Mucosa of descending colon (tissue), 3 donors: ENCODE measurements at regions not wholly inside any gene's neighbourhood (a gene's known extent, or its start where the extent isn't known, plus 50 kb on each side); places are given as distances from the start of the nearest gene placed in this dataset.

Experiments used
- ATAC-seq: fragments of 200-7000 bp; cut with Tn5 transposase; one replicate; pipeline ENCODE4 v1.9.1; 2020; ENCODE audit warnings: mild to moderate bottlenecking, moderate library complexity
- DNase-seq, 3 donors: peaks; one replicate each; pipeline ENCODE4 v3.0.0-alpha.2; 2020
- H3K36me3 ChIP-seq: fragments of 200-600 bp; one replicate; pipeline ENCODE4 v1.8.0; 2021; ENCODE audit warnings: low read depth, mild to moderate bottlenecking
- H3K4me1 ChIP-seq: fragments of 200-600 bp; one replicate; pipeline ENCODE4 v1.8.0; 2021; ENCODE audit warnings: low read depth, mild to moderate bottlenecking
- H3K4me3 ChIP-seq: fragments of 200-600 bp; one replicate; pipeline ENCODE4 v1.8.0; 2021; ENCODE audit warnings: mild to moderate bottlenecking
- H3K9me3 ChIP-seq: fragments of 200-600 bp; one replicate; pipeline ENCODE4 v1.8.0; 2021; ENCODE audit warnings: mild to moderate bottlenecking
- CTCF ChIP-seq: fragments of 200-600 bp; IDR thresholded peaks from one replicate; pipeline ENCODE4 v1.8.0; 2022; ENCODE audit warnings: antibody characterized with exemption, mild to moderate bottlenecking
- intact Hi-C, 2 donors: fragments of 100-400 bp; cut with DNase I in 1 of 2; cut with micrococcal nuclease in 1 of 2; formaldehyde crosslinking; loops; one replicate each; pipeline versions ENCODE4 v1.11.0 to v1.11.1; 2022; cut with DNase I, micrococcal nuclease
- donor health status: DM: no; HTN: no; CAD: no; lungs with moderate emphysema.
- donor health status: DM: no; HTN: no; CAD: no.
- donor health status: DM: no; HTN: yes; CAD: no.

GRCh38 chr1:22295396-22295795, 152.5 kb upstream of the WNT4 start:
- no peak for ATAC-seq
- intact Hi-C loops, result no loop called here

GRCh38 chr1:22295856-22296255, 153.0 kb upstream of the WNT4 start:
- Histone ChIP-seq H3K36me3 (no peaks in the 10 kb centered on the region), H3K4me3 (no peak overlapping the region), H3K4me1 (no peaks in the 10 kb centered on the region), H3K9me3 (no peaks in the 10 kb centered on the region)
- intact Hi-C loops, result no loop called here
- TF ChIP-seq CTCF, result no peak
- DNase-seq (no peak), ATAC-seq (no peak)

More at GRCh38 chr1:22295396-22295795, 152.5 kb upstream of the WNT4 start:
- Histone ChIP-seq H3K9me3 (no peaks in the 10 kb centered on the region), H3K4me1 (no peaks in the 10 kb centered on the region), H3K4me3 (no peak overlapping the region), H3K36me3 (no peaks in the 10 kb centered on the region)
- no peak for TF ChIP-seq CTCF
- DNase-seq, result no peak

- DNase-seq, result no peak
- Histone ChIP-seq H3K4me3 (no peak overlapping the region), H3K4me1 (no peaks in the 10 kb centered on the region), H3K36me3 (no peaks in the 10 kb centered on the region), H3K9me3 (no peaks in the 10 kb centered on the region)
- no peak for TF ChIP-seq CTCF
- no peak for ATAC-seq
- intact Hi-C loops, result no loop called here
Measured at GRCh38 chr1:22296701-22297591, 154.0 kb upstream of the WNT4 start.

- ATAC-seq (no peak), DNase-seq (no peak)
- no peaks in the 10 kb centered on the region for H3K4me1 ChIP-seq
- H3K4me3 ChIP-seq, result no peak overlapping the region
- no peaks in the 10 kb centered on the region for H3K9me3 ChIP-seq
- no peak for TF ChIP-seq CTCF
- intact Hi-C loops, result no loop called here
- H3K36me3 ChIP-seq, result no peaks in the 10 kb centered on the region
Measured at GRCh38 chr1:22297999-22298398, 153.7 kb upstream of the ZBTB40 start.

GRCh38 chr1:22303816-22304215, 147.8 kb upstream of the ZBTB40 start:
- H3K36me3 ChIP-seq, result no peaks in the 10 kb centered on the region
- DNase-seq, result no peak
- H3K4me1 ChIP-seq, result no peaks in the 10 kb centered on the region
- no peak for ATAC-seq
- H3K9me3 ChIP-seq, result no peaks in the 10 kb centered on the region
- H3K4me3 ChIP-seq, result no peak overlapping the region
- intact Hi-C loops, result no loop called here
- TF ChIP-seq CTCF, result no peak
